ENCODE measurements at regions not wholly inside any gene's neighbourhood (a gene's known extent, or its start where the extent isn't known, plus 50 kb on each side); places are given as distances from the start of the nearest gene placed in this dataset.

DNA sequence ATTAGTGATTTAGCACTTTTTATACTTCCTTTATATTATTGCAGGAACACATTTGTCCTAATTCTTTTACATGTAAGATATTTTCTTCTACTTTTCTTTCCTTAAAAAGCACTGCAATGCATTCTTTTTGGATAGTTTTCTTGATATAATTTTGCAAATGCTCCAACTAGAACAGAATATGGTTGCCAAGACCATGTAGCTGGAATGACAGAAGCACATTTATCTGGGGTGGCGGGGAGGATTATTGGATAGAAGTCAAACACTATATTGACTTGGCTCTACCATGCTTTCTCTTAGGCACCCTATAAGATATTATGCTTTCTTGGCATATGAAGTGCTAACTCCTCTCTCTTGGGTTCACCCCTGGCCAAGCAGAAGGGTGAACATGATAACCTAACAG, 983.5 kb downstream of the FAT4 start:
- DNase-seq (ENCODE audit: low read depth, low spot score), result no peak

DNA sequence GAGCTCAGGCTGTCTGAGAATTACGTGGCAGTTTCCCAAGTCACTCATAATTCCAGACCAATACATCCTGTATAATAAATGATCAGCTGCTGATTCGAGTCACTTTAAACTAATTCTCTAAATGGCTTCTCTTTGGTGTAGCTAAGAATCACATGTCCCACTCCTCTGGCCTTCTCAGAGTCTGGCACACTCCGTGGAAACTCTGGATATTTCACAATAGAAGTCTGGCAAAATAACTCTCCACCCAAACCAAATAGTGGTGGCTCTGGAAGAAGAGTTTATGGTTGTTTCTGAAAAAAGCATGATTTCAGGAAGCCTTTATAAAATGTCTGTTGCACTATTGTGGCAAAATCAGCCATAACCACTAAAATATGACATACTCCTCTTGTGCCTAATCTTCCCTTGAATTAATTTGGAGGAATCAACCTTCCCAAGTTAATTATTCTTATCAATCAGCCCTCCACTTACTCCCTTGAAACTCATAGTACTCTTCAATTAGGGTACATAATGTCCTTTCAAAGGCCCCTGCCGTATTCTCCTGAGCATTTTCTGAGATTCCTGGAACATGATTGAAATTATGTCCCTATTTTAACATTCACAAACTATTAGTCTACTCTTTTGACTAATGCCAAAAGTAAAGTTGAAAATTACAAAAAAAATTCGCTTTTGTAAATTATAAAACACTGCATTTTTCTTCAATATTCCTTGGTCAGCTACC, 991.6 kb downstream of the FAT4 start:
- no peak for DNase-seq (ENCODE audit: low read depth, low spot score)

DNA sequence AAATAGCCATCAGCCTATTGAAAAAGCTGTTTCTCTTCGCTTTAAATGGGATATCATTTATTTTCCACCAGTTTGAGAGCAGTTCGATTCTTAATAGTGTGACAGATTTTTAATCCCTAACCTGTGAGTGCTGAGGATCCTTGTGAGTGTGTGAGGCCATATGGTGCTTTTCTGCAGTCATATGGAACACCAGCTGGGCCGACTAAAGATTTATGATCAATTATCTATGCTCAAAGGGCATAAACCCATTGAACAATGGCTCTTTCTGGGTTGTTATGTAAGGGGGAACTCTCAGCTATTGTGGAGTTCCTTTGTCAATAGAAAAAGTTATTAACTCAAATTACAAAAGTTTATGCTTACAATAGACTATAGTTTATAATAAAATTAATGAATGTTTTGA, 1003.6 kb downstream of the FAT4 start:
- DNase-seq (ENCODE audit: low read depth, low spot score), result no peak

DNA sequence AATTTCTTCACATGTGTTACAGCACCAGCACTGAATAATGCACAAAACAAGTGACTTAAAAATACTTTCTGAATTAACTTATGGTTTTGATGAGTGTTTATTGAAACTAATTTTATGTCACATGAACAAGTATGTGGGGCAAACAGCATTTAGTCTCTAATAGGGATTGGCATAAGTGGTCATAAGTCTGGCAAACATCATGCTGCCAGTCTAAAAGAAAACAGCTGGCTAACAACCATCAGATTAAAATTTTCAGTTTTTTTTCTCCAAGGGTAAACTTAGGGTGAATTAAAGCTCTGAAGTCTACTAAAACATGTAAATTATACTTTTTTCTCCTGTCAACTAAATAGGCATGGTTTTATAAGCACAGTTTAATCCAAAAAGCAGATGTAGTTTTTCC, 1014.2 kb downstream of the FAT4 start:
- no peak for DNase-seq (ENCODE audit: low read depth, low spot score)

DNA sequence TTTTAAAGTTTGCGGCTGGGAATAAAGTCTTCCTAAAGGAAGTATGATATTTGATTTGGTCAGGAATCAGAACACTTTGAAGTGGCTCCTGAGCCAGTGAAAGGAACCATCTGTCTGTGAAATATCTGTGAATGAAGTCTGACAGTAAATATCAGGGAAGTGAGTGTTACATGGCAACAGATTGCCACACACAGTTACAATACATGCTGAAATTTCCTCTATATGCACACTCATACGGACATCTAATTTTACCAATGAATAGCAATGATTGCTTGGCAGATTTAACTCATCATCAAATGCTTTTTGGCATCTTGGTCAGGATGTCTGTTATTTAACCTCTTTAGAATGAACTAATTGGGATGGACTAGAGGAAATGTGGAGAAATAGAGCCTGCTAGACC, 1023.8 kb downstream of the FAT4 start:
- no peak for DNase-seq (ENCODE audit: low read depth, low spot score)

DNA sequence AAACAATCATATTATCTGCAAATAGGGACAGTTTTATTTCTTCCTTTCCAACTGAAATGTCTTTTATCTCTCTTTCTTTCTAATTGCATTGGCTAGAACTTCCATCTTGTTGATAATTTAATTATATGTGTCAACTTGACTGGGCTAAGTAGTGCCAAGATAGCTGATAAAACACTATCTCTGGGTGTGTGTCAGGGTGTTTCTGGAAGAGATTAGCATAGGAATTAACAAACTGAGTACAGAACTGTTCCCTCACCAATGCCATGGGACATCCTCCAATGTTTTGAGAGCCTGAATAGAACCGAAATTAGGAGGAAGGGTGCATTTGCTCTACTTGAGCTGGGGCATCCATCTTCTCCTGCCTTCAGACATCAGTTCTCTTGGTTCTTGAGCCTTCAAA, 1027.2 kb downstream of the FAT4 start:
- DNase-seq (ENCODE audit: low read depth, low spot score), result no peak

DNA sequence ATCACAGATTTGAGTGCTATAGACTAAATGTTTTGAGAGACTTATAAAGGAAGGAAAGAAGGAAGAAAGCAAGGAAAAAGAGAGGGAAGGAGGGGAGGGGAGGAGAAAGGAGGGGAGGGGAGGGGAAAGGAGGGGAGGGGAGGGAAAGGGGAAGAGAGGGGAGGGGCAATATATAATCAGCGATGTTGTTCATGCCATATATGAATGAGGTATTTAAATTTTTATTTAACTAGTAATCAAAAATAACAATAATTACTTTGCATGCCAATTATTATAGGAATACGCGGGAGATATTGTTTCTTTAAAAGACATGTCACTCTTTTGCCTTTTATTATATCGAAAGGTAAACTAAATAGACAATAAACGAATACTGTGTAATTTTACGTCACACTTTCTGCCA, 1029.7 kb downstream of the FAT4 start:
- no peak for DNase-seq (ENCODE audit: low read depth, low spot score)

DNA sequence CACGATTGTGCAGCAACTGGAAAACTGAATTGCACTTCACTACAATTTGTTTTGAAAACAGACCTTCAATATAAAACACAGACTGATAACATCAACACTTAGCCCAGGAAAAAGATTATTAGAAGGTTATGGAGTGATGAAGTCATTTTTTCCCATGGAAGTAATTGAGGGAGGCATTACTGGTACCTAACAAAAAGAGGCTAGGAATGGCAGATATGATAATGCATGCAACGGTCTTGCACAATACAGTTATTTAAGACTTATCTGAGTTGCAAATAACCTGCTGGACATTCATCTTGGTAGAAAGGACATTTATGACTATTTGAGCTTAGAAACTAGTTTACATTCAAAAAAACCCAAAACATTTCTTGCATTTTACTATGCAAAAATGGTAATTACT, 1031.9 kb downstream of the FAT4 start:
- DNase-seq (ENCODE audit: low read depth, low spot score), result no peak

DNA sequence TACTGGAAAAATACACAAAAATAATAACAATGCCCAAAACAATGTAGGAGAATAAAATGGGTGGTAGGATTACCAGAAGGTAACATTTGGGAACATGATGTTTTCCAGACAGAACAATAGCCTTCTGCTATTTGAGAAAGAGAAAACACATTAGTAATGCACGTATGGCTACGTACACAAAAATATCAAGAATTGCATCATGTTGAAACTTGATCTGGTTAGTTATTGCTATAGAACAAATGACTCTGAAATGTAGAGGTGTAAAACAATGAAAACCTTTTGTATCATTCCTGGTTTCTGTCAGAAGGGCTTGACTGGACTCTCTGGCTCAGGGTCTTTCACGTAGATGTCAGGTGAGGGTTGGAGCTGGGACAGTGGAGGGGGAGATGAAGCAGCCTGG, 1040.0 kb downstream of the FAT4 start:
- no peak for DNase-seq (ENCODE audit: low read depth, low spot score)

DNA sequence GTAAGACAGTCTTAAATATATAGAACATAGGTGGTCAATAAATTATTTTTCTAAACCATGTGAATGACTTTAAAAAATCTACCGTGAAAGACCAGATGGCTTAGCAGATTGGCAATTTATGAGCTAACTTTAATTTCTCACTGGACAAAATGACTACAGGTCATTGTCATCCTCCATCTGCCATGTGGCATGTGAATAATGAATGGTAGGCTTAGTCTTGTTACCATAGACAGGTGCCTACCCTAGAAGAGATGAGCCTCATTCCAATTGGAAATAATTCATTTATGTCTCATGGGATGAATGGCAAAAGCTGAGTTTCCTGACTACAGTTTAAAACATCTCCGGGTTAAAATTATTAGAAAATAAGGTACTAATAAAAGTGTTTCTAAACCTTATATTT, 1043.3 kb downstream of the FAT4 start:
- DNase-seq (ENCODE audit: low read depth, low spot score), result no peak

DNA sequence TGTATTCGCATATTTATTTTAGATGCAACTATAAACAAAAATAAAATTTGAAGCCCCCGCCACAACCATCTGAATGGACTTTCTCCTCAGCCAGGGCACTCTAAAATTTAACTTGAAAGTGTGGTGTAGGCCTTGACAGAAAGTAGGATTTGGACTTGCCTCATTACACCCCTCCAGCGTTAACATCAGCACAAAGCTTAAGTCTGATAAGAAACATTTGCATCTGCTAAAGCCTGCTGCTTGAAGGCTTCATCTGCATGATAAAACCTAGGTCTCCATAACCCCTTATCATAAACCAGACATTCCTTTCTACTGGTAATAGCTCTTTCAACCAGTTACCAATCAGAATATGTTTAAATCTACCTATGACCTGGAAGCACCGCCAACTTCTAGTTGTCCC, 1046.5 kb downstream of the FAT4 start:
- DNase-seq (ENCODE audit: low read depth, low spot score), result no peak

DNA sequence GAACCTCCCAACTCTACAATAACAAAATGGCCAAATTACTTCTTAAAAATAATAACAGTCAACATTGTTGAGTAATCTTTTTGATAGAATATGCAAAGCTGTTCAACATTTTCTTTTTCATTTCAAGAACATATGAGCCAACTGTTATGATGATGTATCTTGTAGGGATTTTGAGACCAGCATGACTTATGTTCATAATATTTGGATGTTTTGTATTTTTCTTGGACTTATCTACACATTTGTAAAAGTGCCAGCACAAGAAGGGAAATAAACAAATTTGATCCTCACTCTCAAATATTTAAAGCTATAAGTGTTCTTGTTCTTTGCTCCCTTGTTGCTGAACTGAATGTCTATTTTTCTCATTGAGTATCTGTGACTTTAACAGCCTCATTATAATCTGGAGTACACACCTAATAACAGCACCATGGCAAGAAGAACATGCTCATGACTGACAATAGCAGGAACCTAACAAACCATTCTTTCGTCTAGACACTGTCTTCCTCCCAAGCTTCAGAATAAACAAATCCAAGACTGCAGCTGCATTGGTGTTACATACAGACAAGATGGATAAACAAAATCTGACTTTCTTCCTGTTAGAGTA, 1049.7 kb downstream of the FAT4 start:
- DNase-seq (ENCODE audit: low read depth, low spot score), result no peak

DNA sequence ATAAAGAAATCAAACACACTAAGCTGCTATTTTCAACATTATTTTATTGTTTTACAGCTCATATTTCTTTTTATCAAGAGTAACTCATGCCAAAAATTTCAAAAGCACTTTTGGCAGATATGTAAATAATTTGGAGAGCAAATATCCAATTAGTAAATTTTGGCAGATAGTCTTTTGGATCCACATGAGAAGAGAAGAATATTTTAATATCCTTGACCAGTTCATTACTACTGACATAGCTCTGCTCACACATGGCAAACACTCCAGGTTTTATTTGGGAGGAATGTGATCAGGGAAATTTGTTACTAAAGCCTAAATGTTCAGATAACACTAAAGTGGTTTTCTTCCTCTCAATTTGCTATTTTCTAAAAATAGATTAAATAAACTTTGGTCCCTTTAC, 1054.3 kb downstream of the FAT4 start:
- no peak for DNase-seq (ENCODE audit: low read depth, low spot score)

DNA sequence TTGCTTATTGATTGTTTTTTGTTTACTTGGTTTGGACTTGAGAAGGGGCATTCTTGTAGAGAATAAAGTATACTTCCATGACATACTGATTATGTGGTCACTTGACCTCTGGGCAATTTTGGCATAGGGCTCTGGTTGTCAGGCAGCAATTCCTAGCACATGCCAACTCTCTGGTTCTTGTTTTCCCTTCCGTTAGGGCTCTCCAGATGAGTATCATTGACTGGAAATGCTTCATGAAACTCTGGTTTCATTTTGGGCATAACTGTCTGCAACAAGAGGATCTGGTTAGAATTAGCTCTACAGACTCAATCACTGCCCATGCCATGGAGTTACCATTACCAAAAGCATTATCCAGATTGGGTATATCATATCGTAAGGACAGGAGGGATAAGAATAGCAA, 1057.9 kb downstream of the FAT4 start:
- DNase-seq (ENCODE audit: low read depth, low spot score), result no peak

DNA sequence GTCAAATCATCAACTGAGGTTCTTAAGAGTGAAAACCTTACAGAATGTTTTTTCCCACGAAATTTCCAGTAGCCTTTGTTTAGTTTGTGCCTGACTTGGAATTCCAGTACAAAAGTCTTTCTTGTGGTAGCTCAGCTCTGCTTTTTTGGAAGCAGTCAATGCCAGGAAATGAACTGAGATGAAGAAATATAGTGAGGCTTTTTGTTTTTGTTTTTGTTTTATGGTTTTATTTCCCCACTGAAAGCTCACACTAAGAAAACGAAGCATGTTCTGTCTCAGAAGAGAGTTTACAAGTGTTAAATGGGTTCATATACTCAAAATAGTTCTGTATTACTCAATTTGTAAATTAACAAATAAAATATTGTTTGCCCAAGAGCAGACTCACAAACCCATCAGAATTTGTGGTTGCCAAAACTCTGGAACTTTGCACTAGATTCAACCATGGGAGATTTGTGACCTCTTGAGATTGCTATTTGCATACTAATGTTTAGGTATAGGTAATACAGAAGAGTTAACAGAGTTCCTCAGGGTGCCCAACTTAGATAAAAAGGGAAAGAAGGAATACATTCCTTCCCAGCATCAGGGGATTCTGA, 1060.8 kb downstream of the FAT4 start:
- DNase-seq (ENCODE audit: low read depth, low spot score), result no peak

DNA sequence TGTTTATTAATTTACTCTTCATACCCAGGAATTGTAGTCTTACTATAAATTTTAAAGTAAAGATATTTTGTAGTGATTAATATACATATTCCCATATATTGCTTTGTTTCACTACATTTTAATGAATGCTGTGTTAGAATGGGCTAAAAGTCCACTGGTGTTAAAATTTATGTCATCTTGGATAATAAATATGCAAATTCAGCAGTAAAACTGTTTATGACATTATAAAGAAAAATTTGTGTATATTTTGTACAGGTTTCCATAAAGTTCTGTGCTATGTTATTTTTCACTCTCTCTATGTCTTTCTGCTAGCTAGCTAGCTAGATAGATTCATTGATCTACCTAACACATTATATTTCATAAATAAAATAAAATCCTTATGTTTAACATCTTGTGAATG, 1071.2 kb downstream of the FAT4 start:
- no peak for DNase-seq (ENCODE audit: low read depth, low spot score)

DNA sequence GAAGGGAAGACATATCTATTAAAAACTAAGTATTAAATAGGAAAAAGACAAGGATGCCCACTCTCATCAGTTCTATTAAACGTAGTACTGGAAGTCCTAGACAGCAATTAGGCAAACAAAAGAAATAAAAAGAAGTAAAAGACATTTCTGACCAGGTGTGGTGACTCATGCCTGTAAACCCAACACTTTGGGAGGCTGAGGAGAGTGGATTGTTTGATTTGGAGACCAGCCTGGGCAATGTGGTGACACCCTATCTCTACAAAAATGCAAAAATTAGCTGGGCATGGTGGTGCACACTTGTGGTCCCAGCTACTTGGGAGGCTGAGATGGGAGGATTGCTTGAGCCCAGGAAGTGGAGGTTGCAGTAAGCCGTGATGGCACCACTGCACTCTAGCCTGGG, 1071.8 kb downstream of the FAT4 start:
- no peak for DNase-seq (ENCODE audit: low read depth, low spot score)

DNA sequence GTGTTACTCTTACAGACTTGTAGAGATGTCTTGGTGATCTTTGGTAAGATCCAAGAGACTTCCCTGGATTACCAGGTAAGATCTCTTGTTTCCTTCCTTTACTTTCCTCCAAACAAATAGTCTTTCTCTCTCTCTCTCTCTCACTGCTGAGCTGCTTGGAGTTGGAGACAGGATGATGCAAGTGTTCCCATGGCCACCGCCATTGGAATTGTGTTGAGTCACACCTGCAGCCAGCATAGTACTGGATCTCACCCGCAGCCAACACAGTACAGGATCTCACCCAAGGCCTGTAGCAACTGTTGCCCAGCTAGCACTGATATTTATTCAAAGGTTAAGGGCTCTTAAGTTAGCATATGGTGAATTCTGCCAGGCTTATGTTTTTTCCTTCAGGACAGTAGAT, 1080.9 kb downstream of the FAT4 start:
- no peak for DNase-seq (ENCODE audit: low read depth, low spot score)

DNA sequence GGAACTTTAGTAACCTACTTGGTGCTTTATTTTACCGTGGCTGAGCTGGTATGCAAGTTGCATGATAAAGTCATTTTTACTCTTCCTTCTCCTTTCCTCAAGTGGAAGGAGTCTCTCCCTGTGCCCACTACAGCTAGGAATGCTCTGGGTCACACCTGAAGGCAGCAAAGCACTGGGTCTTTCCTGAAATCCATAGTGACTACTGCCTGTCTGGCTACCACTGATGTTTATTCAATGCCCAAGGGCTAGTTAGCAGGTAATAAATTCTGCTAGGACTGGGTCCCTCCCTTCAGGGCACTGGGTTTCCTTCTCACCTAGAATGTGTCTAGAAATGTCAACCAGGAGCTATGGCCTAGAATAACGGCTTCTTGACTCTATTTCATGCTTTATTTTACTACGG, 1081.4 kb downstream of the FAT4 start:
- DNase-seq (ENCODE audit: low read depth, low spot score), result no peak

DNA sequence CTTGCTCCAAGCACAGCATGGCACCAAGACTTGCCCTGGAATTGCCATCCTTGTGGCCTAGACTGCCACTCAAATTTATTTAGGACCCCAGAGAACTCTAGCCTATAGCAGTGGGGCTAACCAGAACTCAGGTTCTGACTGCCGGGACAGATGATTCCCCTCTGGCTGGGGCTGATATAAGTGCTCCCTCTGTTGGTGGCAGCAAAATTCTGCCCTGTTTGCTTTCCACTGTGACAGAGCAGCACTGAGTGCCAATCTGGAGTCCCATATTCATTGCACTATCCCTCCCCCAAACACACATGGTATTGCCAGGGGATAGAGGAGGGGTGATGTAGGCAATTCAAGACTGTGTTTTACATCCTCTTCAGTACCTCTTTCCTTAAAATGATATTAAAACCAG, 1081.9 kb downstream of the FAT4 start:
- DNase-seq (ENCODE audit: low read depth, low spot score), result no peak

DNA sequence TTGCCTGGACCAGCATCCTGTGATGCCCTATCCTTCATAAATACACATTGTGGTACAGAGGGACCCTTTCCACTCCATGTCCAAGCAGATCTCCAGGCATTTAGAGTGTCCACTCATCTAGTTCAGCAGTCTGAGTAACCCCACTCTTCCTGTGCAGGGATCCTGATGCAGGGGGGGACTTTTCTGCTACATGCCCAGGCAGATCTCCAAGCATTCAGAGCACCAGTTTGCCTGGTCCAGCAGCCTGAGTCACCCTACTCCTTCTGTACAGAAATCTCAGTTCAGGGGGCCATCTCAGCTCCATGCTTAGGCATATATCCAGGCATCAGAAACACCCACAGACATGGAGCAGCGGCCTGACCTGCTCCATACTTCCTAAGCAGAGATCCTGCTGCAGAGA, 1089.8 kb downstream of the FAT4 start:
- DNase-seq (ENCODE audit: low read depth, low spot score), result no peak

DNA sequence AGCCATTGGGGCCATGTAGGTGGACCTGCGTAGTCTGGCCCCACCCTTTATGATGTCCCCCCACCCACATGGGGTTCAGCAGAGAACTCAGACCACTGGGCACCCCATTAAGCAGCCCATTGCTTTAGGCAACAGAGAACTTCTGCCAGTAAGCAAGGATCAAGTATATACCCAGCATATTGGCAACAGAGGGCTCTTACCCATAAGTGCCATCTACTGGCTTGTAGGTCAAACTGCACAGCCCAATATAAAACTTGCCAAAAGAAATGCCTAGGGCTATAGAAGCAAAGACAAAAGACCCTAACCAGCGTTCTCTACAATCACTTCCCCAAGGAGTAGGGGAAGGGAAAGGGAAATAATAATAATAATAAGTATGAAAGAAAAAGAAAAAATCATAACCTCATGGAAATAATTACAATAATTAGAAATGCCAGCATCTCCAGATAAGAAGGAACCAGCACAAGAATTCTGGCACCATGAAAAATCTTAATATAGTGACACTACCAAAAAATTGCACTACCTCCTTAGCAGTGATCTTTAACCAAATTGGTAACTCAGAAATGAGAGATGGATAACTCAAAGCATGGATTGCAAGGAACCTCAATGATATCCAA, 1090.7 kb downstream of the FAT4 start:
- DNase-seq (ENCODE audit: low read depth, low spot score), result no peak

DNA sequence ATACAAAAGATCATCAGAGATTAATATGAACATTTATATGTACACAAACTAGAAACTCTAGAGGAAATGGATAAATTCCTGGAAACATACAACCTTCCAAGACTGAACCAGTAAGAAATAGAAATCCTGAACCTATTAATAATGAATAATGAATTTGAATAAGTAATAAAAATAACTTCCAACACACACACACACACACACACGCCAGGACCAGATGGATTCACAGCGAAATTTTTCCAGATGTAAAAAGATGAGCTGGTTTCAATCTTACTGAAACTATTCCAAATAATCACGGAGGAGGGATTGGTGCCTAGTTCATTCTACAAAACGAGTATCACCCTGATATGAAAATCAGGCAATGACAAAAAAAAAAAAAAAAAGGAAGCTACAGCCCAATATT, 1095.0 kb downstream of the FAT4 start:
- no peak for DNase-seq (ENCODE audit: low read depth, low spot score)
